ENCODE measurements at regions not wholly inside any gene's neighbourhood (a gene's known extent, or its start where the extent isn't known, plus 50 kb on each side); places are given as distances from the start of the nearest gene placed in this dataset.

DNA sequence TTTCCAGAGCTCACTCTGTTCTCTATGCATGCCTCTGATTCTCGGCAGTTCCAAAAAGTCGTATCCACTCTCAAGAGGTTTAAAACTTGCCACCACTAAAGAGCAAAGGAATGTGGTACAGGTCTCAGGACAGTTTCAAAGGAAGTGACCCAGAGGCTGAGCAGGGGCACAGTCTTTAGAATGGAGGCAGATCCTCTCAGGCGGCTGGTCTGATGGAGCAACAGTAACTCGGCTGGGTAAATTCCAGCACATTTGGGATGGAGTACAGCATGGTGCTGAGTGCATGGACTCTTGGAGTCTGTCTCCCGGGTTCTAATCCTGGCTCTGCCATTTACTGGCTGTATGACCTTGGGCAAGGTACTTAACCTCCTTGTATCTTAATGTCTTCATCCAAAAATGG is 88.1 kb upstream of the BACH2 start:
- H3K36me3 ChIP-seq (ENCODE audit: insufficient read depth, low read length) = no peaks in the 10 kb centered on the region
- no peaks in the 10 kb centered on the region for H3K27me3 ChIP-seq (ENCODE audit: insufficient read depth, low read length)
- peak overlapping the region; percentile 77 for H3K9ac ChIP-seq (ENCODE audit: low read length)
- peaks cover 11% of the 10 kb centered on the region; the same call in 1 of the 2 replicates for H3F3A ChIP-seq (ENCODE audit: insufficient read depth, low read length)
- peak overlapping the region; percentile 100 for H3K27ac ChIP-seq (ENCODE audit: low read depth, low read length, poor library complexity, severe bottlenecking)
- TF ChIP-seq EZH2 (IDR thresholded peaks at IDR 0.05; ENCODE audit: borderline replicate concordance, low read length) = no peak
- TF ChIP-seq, protein P1, sequence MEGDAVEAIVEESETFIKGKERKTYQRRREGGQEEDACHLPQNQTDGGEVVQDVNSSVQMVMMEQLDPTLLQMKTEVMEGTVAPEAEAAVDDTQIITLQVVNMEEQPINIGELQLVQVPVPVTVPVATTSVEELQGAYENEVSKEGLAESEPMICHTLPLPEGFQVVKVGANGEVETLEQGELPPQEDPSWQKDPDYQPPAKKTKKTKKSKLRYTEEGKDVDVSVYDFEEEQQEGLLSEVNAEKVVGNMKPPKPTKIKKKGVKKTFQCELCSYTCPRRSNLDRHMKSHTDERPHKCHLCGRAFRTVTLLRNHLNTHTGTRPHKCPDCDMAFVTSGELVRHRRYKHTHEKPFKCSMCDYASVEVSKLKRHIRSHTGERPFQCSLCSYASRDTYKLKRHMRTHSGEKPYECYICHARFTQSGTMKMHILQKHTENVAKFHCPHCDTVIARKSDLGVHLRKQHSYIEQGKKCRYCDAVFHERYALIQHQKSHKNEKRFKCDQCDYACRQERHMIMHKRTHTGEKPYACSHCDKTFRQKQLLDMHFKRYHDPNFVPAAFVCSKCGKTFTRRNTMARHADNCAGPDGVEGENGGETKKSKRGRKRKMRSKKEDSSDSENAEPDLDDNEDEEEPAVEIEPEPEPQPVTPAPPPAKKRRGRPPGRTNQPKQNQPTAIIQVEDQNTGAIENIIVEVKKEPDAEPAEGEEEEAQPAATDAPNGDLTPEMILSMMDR (IDR thresholded peaks at IDR 0.05; ENCODE audit: low read length) = no peak
- peak overlapping the region; percentile 51 for H3K4me3 ChIP-seq (ENCODE audit: low read depth, low read length, poor library complexity, severe bottlenecking)
- no peaks in the 10 kb centered on the region for H3K9me2 ChIP-seq (ENCODE audit: low read depth, low read length)
- H2AFZ ChIP-seq (ENCODE audit: low read length) = no peak overlapping the region
- H3K9me3 ChIP-seq (ENCODE audit: low read length) = no peaks in the 10 kb centered on the region
- peak overlapping the region; percentile 84 for H3K4me2 ChIP-seq (ENCODE audit: low read length)
- H3K4me1 ChIP-seq (ENCODE audit: insufficient read depth, low read length, severe bottlenecking) = peaks cover 97% of the 10 kb centered on the region
- no peaks in the 10 kb centered on the region for H3K79me2 ChIP-seq (ENCODE audit: insufficient read depth, low read length)
- no peaks in the 10 kb centered on the region for H4K20me1 ChIP-seq (ENCODE audit: insufficient read depth, low read length)

DNA sequence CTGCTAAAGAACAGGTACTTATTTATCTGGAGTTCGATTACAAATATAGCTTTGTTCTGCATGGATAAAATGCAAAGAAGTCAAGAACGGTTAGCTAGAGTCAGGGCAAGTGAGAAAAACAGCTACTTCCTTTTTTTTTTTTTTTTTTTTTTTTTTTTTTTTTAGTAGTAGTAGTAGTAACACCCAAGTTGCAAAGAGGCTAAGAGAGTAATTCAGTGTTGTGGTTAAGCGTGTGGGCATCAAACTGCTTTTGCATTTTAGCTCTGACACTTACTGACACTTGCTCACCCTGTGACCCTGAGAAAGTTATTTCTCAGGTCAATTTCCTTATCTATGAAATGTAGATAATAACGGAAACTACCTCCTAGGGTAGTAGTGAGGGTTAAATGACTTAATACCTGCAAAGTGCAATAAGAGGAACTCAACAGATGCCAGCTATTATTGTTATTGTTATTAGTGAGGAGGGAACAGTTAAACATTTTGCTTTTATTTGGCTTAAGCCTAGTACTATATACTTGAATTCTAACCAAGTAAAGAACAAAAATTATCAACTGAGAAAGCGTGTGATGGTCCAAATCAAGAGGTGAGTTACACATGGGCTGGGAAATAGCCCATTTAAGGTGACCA is 86.7 kb upstream of the BACH2 start:
- H3K4me2 ChIP-seq (ENCODE audit: low read length) = peak overlapping the region; percentile 84
- peak overlapping the region; percentile 77 for H3K9ac ChIP-seq (ENCODE audit: low read length)
- H3K9me3 ChIP-seq (ENCODE audit: low read length) = no peaks in the 10 kb centered on the region

DNA sequence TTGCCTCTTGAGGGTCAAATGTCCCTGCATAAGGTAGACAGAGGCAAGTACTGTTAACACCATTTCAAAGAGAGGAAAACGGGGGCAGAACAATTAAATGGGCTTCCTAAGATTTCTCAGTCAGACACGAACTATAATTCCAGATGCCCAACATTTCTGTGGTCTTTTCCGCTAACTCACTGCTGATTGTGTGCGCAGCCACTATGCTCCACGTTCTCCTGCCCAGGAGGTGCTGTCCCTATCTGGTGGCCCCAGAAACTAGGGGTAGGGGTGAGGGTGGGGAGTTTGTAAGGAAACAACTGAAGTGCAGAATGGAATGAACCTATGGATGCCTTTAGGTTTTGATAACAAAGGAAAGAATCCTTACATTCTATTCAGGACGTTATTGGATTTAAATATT is 86.1 kb upstream of the BACH2 start:
- no peak overlapping the region for H2AFZ ChIP-seq (ENCODE audit: low read length)

More for the DNA sequence above, 86.7 kb upstream of the BACH2 start:
- peaks cover 11% of the 10 kb centered on the region; the same call in 1 of the 2 replicates for H3F3A ChIP-seq (ENCODE audit: insufficient read depth, low read length)
- H3K27ac ChIP-seq (ENCODE audit: low read depth, low read length, poor library complexity, severe bottlenecking) = peak overlapping the region; percentile 100
- no peaks in the 10 kb centered on the region for H3K9me2 ChIP-seq (ENCODE audit: low read depth, low read length)
- H2AFZ ChIP-seq (ENCODE audit: low read length) = no peak overlapping the region
- TF ChIP-seq, protein P1 (IDR thresholded peaks at IDR 0.05; ENCODE audit: low read length) = no peak
- no peak for TF ChIP-seq EZH2 (IDR thresholded peaks at IDR 0.05; ENCODE audit: borderline replicate concordance, low read length)
- H3K36me3 ChIP-seq (ENCODE audit: insufficient read depth, low read length) = no peaks in the 10 kb centered on the region
- peaks cover 84% of the 10 kb centered on the region for H3K4me1 ChIP-seq (ENCODE audit: insufficient read depth, low read length, severe bottlenecking)
- H3K79me2 ChIP-seq (ENCODE audit: insufficient read depth, low read length) = no peaks in the 10 kb centered on the region
- no peaks in the 10 kb centered on the region for H3K27me3 ChIP-seq (ENCODE audit: insufficient read depth, low read length)
- peak overlapping the region; percentile 51 for H3K4me3 ChIP-seq (ENCODE audit: low read depth, low read length, poor library complexity, severe bottlenecking)
- no peaks in the 10 kb centered on the region for H4K20me1 ChIP-seq (ENCODE audit: insufficient read depth, low read length)

More for the DNA sequence above, 86.1 kb upstream of the BACH2 start:
- Histone ChIP-seq H3K9me3 (ENCODE audit: low read length) (no peaks in the 10 kb centered on the region), H3K4me3 (ENCODE audit: low read depth, low read length, poor library complexity, severe bottlenecking) (peak overlapping the region; percentile 48), H3K27me3 (ENCODE audit: insufficient read depth, low read length) (no peaks in the 10 kb centered on the region), H3K4me2 (ENCODE audit: low read length) (peak overlapping the region; percentile 73), H3K36me3 (ENCODE audit: insufficient read depth, low read length) (no peaks in the 10 kb centered on the region), H3K27ac (ENCODE audit: low read depth, low read length, poor library complexity, severe bottlenecking) (peak overlapping the region; percentile 100), H3K9me2 (ENCODE audit: low read depth, low read length) (no peaks in the 10 kb centered on the region), H3K9ac (ENCODE audit: low read length) (peak overlapping the region; percentile 75), H3K4me1 (ENCODE audit: insufficient read depth, low read length, severe bottlenecking) (peaks cover 84% of the 10 kb centered on the region), H3K79me2 (ENCODE audit: insufficient read depth, low read length) (no peaks in the 10 kb centered on the region), H4K20me1 (ENCODE audit: insufficient read depth, low read length) (no peaks in the 10 kb centered on the region), H3F3A (ENCODE audit: insufficient read depth, low read length) (peaks cover 11% of the 10 kb centered on the region; the same call in 1 of the 2 replicates)
- no peak for TF ChIP-seq EZH2 (IDR thresholded peaks at IDR 0.05; ENCODE audit: borderline replicate concordance, low read length)
- TF ChIP-seq, protein P1 (IDR thresholded peaks at IDR 0.05; ENCODE audit: low read length) = no peak; the same call in 1 of the 2 replicates
